A673 (cell line): ENCODE measurements at regions not wholly inside any gene's neighbourhood (a gene's known extent, or its start where the extent isn't known, plus 50 kb on each side); places are given as distances from the start of the nearest gene placed in this dataset.

Experiments used
- EZH2 ChIP-seq: fragments of 200-600 bp; sonication (generic); IDR thresholded peaks from 2 replicates; pipeline ENCODE4 v1.6.1; 2017; ENCODE audit warnings: borderline replicate concordance, low read depth, mild to moderate bottlenecking, mixed read lengths, antibody characterized with exemption, low read length; ENCODE audit not compliant: poor library complexity, severe bottlenecking
- TF ChIP-seq, protein P1 (sequence below): fragments of 300-800, 200-600 bp; sonication (generic); conservative IDR thresholded peaks from 2 replicates; pipeline ENCODE4 v1.5.1; 2017; ENCODE audit warnings: low read depth, mild to moderate bottlenecking, antibody characterized with exemption, low read length, moderate library complexity, mixed read lengths

DNA sequence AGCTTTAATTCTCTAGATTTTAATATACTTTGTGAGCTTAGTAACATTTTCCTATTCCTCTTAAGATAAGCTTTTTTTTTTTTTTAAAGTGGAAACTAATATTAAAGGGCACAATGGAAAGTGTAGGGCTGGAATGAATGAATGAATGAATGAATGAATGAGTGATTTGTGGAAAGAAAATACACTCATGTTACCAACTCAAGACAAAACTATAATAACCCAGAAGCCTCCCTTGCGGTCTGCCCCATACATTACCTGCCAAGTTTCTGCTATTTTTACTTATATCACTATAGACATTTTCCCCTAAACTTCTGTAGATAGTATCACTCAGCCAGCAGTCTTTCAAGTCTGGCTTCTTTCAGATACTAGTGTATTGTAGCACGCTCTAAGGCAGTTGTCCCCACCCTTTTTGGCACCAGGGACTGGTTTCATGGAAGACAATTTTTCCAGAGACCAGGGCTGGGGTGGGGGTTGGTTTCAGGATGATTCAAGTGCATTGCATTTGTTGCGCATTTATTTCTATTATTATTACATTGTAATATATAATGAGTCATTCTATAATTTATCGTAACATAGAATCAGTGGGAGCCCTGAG, 932.2 kb downstream of the TBC1D22A start:
- TF ChIP-seq, protein P1, sequence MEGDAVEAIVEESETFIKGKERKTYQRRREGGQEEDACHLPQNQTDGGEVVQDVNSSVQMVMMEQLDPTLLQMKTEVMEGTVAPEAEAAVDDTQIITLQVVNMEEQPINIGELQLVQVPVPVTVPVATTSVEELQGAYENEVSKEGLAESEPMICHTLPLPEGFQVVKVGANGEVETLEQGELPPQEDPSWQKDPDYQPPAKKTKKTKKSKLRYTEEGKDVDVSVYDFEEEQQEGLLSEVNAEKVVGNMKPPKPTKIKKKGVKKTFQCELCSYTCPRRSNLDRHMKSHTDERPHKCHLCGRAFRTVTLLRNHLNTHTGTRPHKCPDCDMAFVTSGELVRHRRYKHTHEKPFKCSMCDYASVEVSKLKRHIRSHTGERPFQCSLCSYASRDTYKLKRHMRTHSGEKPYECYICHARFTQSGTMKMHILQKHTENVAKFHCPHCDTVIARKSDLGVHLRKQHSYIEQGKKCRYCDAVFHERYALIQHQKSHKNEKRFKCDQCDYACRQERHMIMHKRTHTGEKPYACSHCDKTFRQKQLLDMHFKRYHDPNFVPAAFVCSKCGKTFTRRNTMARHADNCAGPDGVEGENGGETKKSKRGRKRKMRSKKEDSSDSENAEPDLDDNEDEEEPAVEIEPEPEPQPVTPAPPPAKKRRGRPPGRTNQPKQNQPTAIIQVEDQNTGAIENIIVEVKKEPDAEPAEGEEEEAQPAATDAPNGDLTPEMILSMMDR = no peak
- TF ChIP-seq EZH2 = no peak
